ENCODE measurements at regions not wholly inside any gene's neighbourhood (a gene's known extent, or its start where the extent isn't known, plus 50 kb on each side); places are given as distances from the start of the nearest gene placed in this dataset.

- no peak overlapping the region for H3K4me3 Mint-ChIP-seq
- no peak for DNase-seq
- H3K36me3 Mint-ChIP-seq (ENCODE audit: low read depth): no peaks in the 10 kb centered on the region
- peaks cover 6% of the 10 kb centered on the region for H3K27me3 Mint-ChIP-seq
- H3K9me3 Mint-ChIP-seq: no peaks in the 10 kb centered on the region
- no peak overlapping the region for H3K27ac Mint-ChIP-seq
- no peaks in the 10 kb centered on the region for H3K4me1 Mint-ChIP-seq (ENCODE audit: low read depth)
Measured at GRCh38 chr11:116207019-116207418, 565.8 kb downstream of the BUD13 start.

GRCh38 chr11:116202922-116203321 is 569.9 kb downstream of the BUD13 start:
- Mint-ChIP-seq H3K9me3 (no peaks in the 10 kb centered on the region), H3K36me3 (ENCODE audit: low read depth) (no peaks in the 10 kb centered on the region), H3K27ac (no peak overlapping the region), H3K27me3 (no peaks in the 10 kb centered on the region), H3K4me3 (no peak overlapping the region), H3K4me1 (ENCODE audit: low read depth) (no peaks in the 10 kb centered on the region)
- no peak for DNase-seq

- no peak overlapping the region for H3K27ac Mint-ChIP-seq
- DNase-seq: no peak
- no peaks in the 10 kb centered on the region for H3K4me1 Mint-ChIP-seq (ENCODE audit: low read depth)
- no peaks in the 10 kb centered on the region for H3K9me3 Mint-ChIP-seq
- peaks cover 6% of the 10 kb centered on the region for H3K27me3 Mint-ChIP-seq
- no peak overlapping the region for H3K4me3 Mint-ChIP-seq
- H3K36me3 Mint-ChIP-seq (ENCODE audit: low read depth): no peaks in the 10 kb centered on the region
Measured at GRCh38 chr11:116200564-116200963, 572.2 kb downstream of the BUD13 start.

GRCh38 chr11:116199182-116199581 is 573.6 kb downstream of the BUD13 start:
- Mint-ChIP-seq H3K4me3 (no peak overlapping the region), H3K27ac (no peak overlapping the region), H3K9me3 (no peaks in the 10 kb centered on the region), H3K4me1 (ENCODE audit: low read depth) (no peaks in the 10 kb centered on the region), H3K36me3 (ENCODE audit: low read depth) (no peaks in the 10 kb centered on the region), H3K27me3 (peaks cover 14% of the 10 kb centered on the region)
- DNase-seq: no peak

- H3K4me3 Mint-ChIP-seq: no peak overlapping the region
- no peaks in the 10 kb centered on the region for H3K36me3 Mint-ChIP-seq (ENCODE audit: low read depth)
- peaks cover 2% of the 10 kb centered on the region for H3K4me1 Mint-ChIP-seq (ENCODE audit: low read depth)
- H3K27ac Mint-ChIP-seq: no peak overlapping the region
- no peaks in the 10 kb centered on the region for H3K9me3 Mint-ChIP-seq
- H3K27me3 Mint-ChIP-seq: peaks cover 45% of the 10 kb centered on the region
- no peak for DNase-seq
Measured at GRCh38 chr11:116194156-116194904, 578.5 kb downstream of the BUD13 start.

- Mint-ChIP-seq H3K27me3 (peaks cover 45% of the 10 kb centered on the region), H3K36me3 (ENCODE audit: low read depth) (no peaks in the 10 kb centered on the region), H3K4me3 (no peak overlapping the region), H3K27ac (no peak overlapping the region), H3K9me3 (no peaks in the 10 kb centered on the region), H3K4me1 (ENCODE audit: low read depth) (peaks cover 2% of the 10 kb centered on the region)
- DNase-seq: no peak
Measured at GRCh38 chr11:116193321-116194131, 579.3 kb downstream of the BUD13 start.

GRCh38 chr11:116192509-116193210 is 580.1 kb downstream of the BUD13 start:
- DNase-seq: no peak
- Mint-ChIP-seq H3K27ac (no peak overlapping the region), H3K4me3 (no peak overlapping the region), H3K27me3 (peaks cover 45% of the 10 kb centered on the region), H3K4me1 (ENCODE audit: low read depth) (peaks cover 2% of the 10 kb centered on the region), H3K9me3 (no peaks in the 10 kb centered on the region), H3K36me3 (ENCODE audit: low read depth) (no peaks in the 10 kb centered on the region)

- peaks cover 38% of the 10 kb centered on the region for H3K27me3 Mint-ChIP-seq
- H3K36me3 Mint-ChIP-seq (ENCODE audit: low read depth): no peaks in the 10 kb centered on the region
- H3K4me1 Mint-ChIP-seq (ENCODE audit: low read depth): peaks cover 2% of the 10 kb centered on the region
- no peak overlapping the region for H3K27ac Mint-ChIP-seq
- H3K4me3 Mint-ChIP-seq: no peak overlapping the region
- no peak for DNase-seq
- no peaks in the 10 kb centered on the region for H3K9me3 Mint-ChIP-seq
Measured at GRCh38 chr11:116190861-116191260, 581.9 kb downstream of the BUD13 start.

- Mint-ChIP-seq H3K9me3 (no peaks in the 10 kb centered on the region), H3K4me1 (ENCODE audit: low read depth) (peaks cover 2% of the 10 kb centered on the region), H3K4me3 (no peak overlapping the region), H3K27ac (no peak overlapping the region), H3K36me3 (ENCODE audit: low read depth) (no peaks in the 10 kb centered on the region), H3K27me3 (peaks cover 35% of the 10 kb centered on the region)
- DNase-seq: no peak
Measured at GRCh38 chr11:116189408-116190170, 583.2 kb downstream of the BUD13 start.

- Mint-ChIP-seq H3K4me1 (ENCODE audit: low read depth) (peaks cover under 1% of the 10 kb centered on the region), H3K4me3 (no peak overlapping the region), H3K27ac (no peak overlapping the region), H3K9me3 (no peaks in the 10 kb centered on the region), H3K27me3 (peaks cover 23% of the 10 kb centered on the region), H3K36me3 (ENCODE audit: low read depth) (no peaks in the 10 kb centered on the region)
- DNase-seq: no peak
Measured at GRCh38 chr11:116188350-116188749, 584.4 kb downstream of the BUD13 start.

GRCh38 chr11:116187026-116187425 is 585.8 kb downstream of the BUD13 start:
- H3K4me1 Mint-ChIP-seq (ENCODE audit: low read depth): no peaks in the 10 kb centered on the region
- no peaks in the 10 kb centered on the region for H3K36me3 Mint-ChIP-seq (ENCODE audit: low read depth)
- no peak overlapping the region for H3K4me3 Mint-ChIP-seq
- peaks cover 12% of the 10 kb centered on the region for H3K27me3 Mint-ChIP-seq
- no peak overlapping the region for H3K27ac Mint-ChIP-seq
- DNase-seq: no peak
- no peaks in the 10 kb centered on the region for H3K9me3 Mint-ChIP-seq

- peaks cover 4% of the 10 kb centered on the region for H3K27me3 Mint-ChIP-seq
- H3K27ac Mint-ChIP-seq: no peak overlapping the region
- no peaks in the 10 kb centered on the region for H3K9me3 Mint-ChIP-seq
- H3K4me3 Mint-ChIP-seq: no peak overlapping the region
- no peaks in the 10 kb centered on the region for H3K36me3 Mint-ChIP-seq (ENCODE audit: low read depth)
- DNase-seq: no peak
- H3K4me1 Mint-ChIP-seq (ENCODE audit: low read depth): no peaks in the 10 kb centered on the region
Measured at GRCh38 chr11:116185551-116185950, 587.2 kb downstream of the BUD13 start.

GRCh38 chr11:116184763-116185162 is 588.0 kb downstream of the BUD13 start:
- Mint-ChIP-seq H3K9me3 (no peaks in the 10 kb centered on the region), H3K4me1 (ENCODE audit: low read depth) (no peaks in the 10 kb centered on the region), H3K36me3 (ENCODE audit: low read depth) (no peaks in the 10 kb centered on the region), H3K27me3 (no peaks in the 10 kb centered on the region), H3K4me3 (no peak overlapping the region), H3K27ac (no peak overlapping the region)
- no peak for DNase-seq

- no peak overlapping the region for H3K27ac Mint-ChIP-seq
- DNase-seq: no peak
- no peaks in the 10 kb centered on the region for H3K36me3 Mint-ChIP-seq (ENCODE audit: low read depth)
- H3K9me3 Mint-ChIP-seq: no peaks in the 10 kb centered on the region
- no peaks in the 10 kb centered on the region for H3K4me1 Mint-ChIP-seq (ENCODE audit: low read depth)
- H3K27me3 Mint-ChIP-seq: no peaks in the 10 kb centered on the region
- H3K4me3 Mint-ChIP-seq: no peak overlapping the region
Measured at GRCh38 chr11:116182356-116182966, 590.3 kb downstream of the BUD13 start.

Measured in activated T-cell treated with anti-CD3 and anti-CD28 coated beads, Interleukin-2, amount 50 U/mL, for 24 hours (primary cell).